ENCODE measurements at regions not wholly inside any gene's neighbourhood (a gene's known extent, or its start where the extent isn't known, plus 50 kb on each side); places are given as distances from the start of the nearest gene placed in this dataset.

- H3K4me3 Mint-ChIP-seq, result no peak overlapping the region
Measured at GRCh38 chr2:134201533-134201932, 52.3 kb upstream of the MGAT5 start.

GRCh38 chr2:134202371-134202770 lies 51.5 kb upstream of the MGAT5 start:
- DNase-seq, result no peak
- Mint-ChIP-seq H3K4me3 (no peak overlapping the region), H3K27ac (no peak overlapping the region), H3K9me3 (no peaks in the 10 kb centered on the region), H3K27me3 (no peaks in the 10 kb centered on the region), H3K36me3 (no peaks in the 10 kb centered on the region), H3K4me1 (ENCODE audit: low read depth) (peaks cover 52% of the 10 kb centered on the region)
- POLR2A ChIA-PET, result no interaction called here
- intact Hi-C loops (cut with micrococcal nuclease), result no loop called here
- CTCF ChIA-PET, result interaction anchor here (1.2 to 2.2 kb wide), 3 partner anchors 16 to 209 kb away, joined by 3 to 6 read pairs (median 4); no protein-coding TSS in a partner anchor

More at GRCh38 chr2:134201533-134201932, 52.3 kb upstream of the MGAT5 start:
- H3K27ac Mint-ChIP-seq, result no peak overlapping the region
- H3K4me1 Mint-ChIP-seq (ENCODE audit: low read depth), result peaks cover 56% of the 10 kb centered on the region
- H3K9me3 Mint-ChIP-seq, result no peaks in the 10 kb centered on the region
- no peaks in the 10 kb centered on the region for H3K36me3 Mint-ChIP-seq
- no peak for DNase-seq
- intact Hi-C loops (cut with micrococcal nuclease), result no loop called here
- CTCF ChIA-PET, result interaction anchor here (1.3 to 2.2 kb wide), 2 partner anchors 81 to 210 kb away, joined by 4 to 6 read pairs; no protein-coding TSS in a partner anchor
- no peaks in the 10 kb centered on the region for H3K27me3 Mint-ChIP-seq
- POLR2A ChIA-PET, result no interaction called here

- H3K4me1 Mint-ChIP-seq (ENCODE audit: low read depth), result peaks cover 48% of the 10 kb centered on the region
- no peak for DNase-seq
- intact Hi-C loops (cut with micrococcal nuclease), result no loop called here
- H3K4me3 Mint-ChIP-seq, result no peak overlapping the region
- H3K36me3 Mint-ChIP-seq, result no peaks in the 10 kb centered on the region
- H3K27ac Mint-ChIP-seq, result no peak overlapping the region
- no peaks in the 10 kb centered on the region for H3K27me3 Mint-ChIP-seq
- ChIA-PET POLR2A (no interaction called here), CTCF (interaction anchor here (1.2 to 1.4 kb wide), 3 partner anchors 15 to 208 kb away, joined by 3 to 4 read pairs (median 3); no protein-coding TSS in a partner anchor)
- no peaks in the 10 kb centered on the region for H3K9me3 Mint-ChIP-seq
Measured at GRCh38 chr2:134203175-134203574, 50.7 kb upstream of the MGAT5 start.

Small RNAs in the stretch of these regions (microRNA-seq; reads per million reads assigned to microRNA genes)
- gene MIR3679 (ENCODE audit: borderline microRNAs expressed, borderline number of aligned reads, borderline replicate concordance), result 13.8 reads per million, percentile 40 among the genes with 10 or more reads in this experiment
